HCT116 (cell line): ENCODE measurements at regions not wholly inside any gene's neighbourhood (a gene's known extent, or its start where the extent isn't known, plus 50 kb on each side); places are given as distances from the start of the nearest gene placed in this dataset.

Source experiments
- ATAC-seq: fragments of 200-7000 bp; cut with Tn5 transposase; 2 replicates; pipeline ENCODE4 v1.9.1; 2020; ENCODE audit warnings: mild to moderate bottlenecking, moderate library complexity
- BruUV-seq: library from RNA; stranded (reverse); fragments of 400-500 nt; replicated peaks from 2 replicates; lab custom pipeline; 2021; lab: Mats Ljungman, UMichigan
- CTCF ChIA-PET: fragments of 300-600 bp; sonication (Branson Sonifier 250); formaldehyde crosslinking; loops from one replicate; lab custom pipeline; 2021; ENCODE audit warnings: antibody characterized with exemption; lab: Charles Lee
- POLR2A ChIA-PET: fragments of 300-600, 350-600 bp; sonication (Branson Sonifier 250); formaldehyde crosslinking; loops from one replicate; lab custom pipeline; 2021; ENCODE audit warnings: antibody characterized with exemption; lab: Charles Lee
- RAD21 ChIA-PET, 2 experiments: fragments of 300-600 bp; sonication (Branson Sonifier 250); formaldehyde crosslinking; loops; one replicate each; lab custom pipeline; 2023; ENCODE audit warnings: low total read pairs in 2 of 2; ENCODE audit not compliant: uncharacterized antibody in 2 of 2, unreplicated experiment in 2 of 2, low non-redundant PET in 1 of 2; lab: Charles Lee
- DNase-seq: peaks from one replicate; pipeline ENCODE4 v3.0.0-alpha.2; 2010; ENCODE audit warnings: low read depth, low spot score
- H2AFZ ChIP-seq: fragments of 200-600 bp; shearing (Covaris generic), sonication (generic); 2 replicates; pipeline ENCODE4 v1.6.1; 2017; ENCODE audit warnings: low read depth, mixed run types, mixed read lengths, antibody characterized with exemption, low read length; ENCODE audit not compliant: poor library complexity, severe bottlenecking
- H3K27ac ChIP-seq: 2 replicates; pipeline ENCODE4 v1.5.1; 2012; ENCODE audit warnings: low read depth, low read length
- H3K27me3 ChIP-seq: fragments of 200-600 bp; sonication (generic); 2 replicates; pipeline ENCODE4 v1.6.1; 2016; ENCODE audit warnings: mixed run types, low read length, mixed read lengths; ENCODE audit not compliant: insufficient read depth
- H3K36me3 ChIP-seq, 2 experiments: fragments of 200-500 bp in 1 of 2; fragments of 200-600 bp in 1 of 2; sonication (Bioruptor generic) in 1 of 2; sonication (generic) in 1 of 2; 2 replicates each; pipeline versions ENCODE4 v1.5.1 to v1.6.1; 2014 to 2016; ENCODE audit warnings: low read length in 2 of 2, inconsistent platforms in 1 of 2, mixed read lengths in 1 of 2, mixed run types in 1 of 2; ENCODE audit not compliant: insufficient read depth in 2 of 2, control insufficient read depth in 1 of 2
- H3K4me1 ChIP-seq, 2 experiments: fragments of 200-600 bp in 1 of 2; sonication (generic) in 1 of 2; 2 replicates each; pipeline versions ENCODE4 v1.5.1 to v1.6.1; 2012 to 2017; ENCODE audit warnings: low read length in 2 of 2, inconsistent platforms in 1 of 2, mild to moderate bottlenecking in 1 of 2, mixed read lengths in 1 of 2, mixed run types in 1 of 2, moderate library complexity in 1 of 2; ENCODE audit not compliant: insufficient read depth in 2 of 2, control insufficient read depth in 1 of 2
- H3K4me2 ChIP-seq: fragments of 200-600 bp; sonication (generic); 2 replicates; pipeline ENCODE4 v1.6.1; 2017; ENCODE audit warnings: mixed run types, low read length, mixed read lengths
- H3K4me3 ChIP-seq, 2 experiments: fragments of 200-600 bp in 1 of 2; sonication (generic) in 1 of 2; replicated peaks in 1 of 2; 2 replicates each; pipeline ENCODE4 v1.5.1; 2011 to 2016; ENCODE audit warnings: low read length in 2 of 2, control low read depth in 1 of 2, low read depth in 1 of 2, mild to moderate bottlenecking in 1 of 2, mixed read lengths in 1 of 2, mixed run types in 1 of 2
- H3K79me2 ChIP-seq: fragments of 200-600 bp; sonication (generic); 2 replicates; pipeline ENCODE4 v1.6.1; 2017; ENCODE audit warnings: mild to moderate bottlenecking, mixed run types, low read length, moderate library complexity, mixed read lengths; ENCODE audit not compliant: insufficient read depth
- H3K9ac ChIP-seq: fragments of 200-600 bp; sonication (generic); 2 replicates; pipeline ENCODE4 v1.6.1; 2016; ENCODE audit warnings: low read length, mixed read lengths
- H3K9me2 ChIP-seq: fragments of 200-600 bp; sonication (generic), shearing (Covaris generic); 2 replicates; pipeline ENCODE4 v1.6.1; 2017; ENCODE audit warnings: mixed run types, mild to moderate bottlenecking, moderate library complexity; ENCODE audit not compliant: insufficient read depth
- H3K9me3 ChIP-seq, 2 experiments: fragments of 200-500 bp in 1 of 2; fragments of 200-600 bp in 1 of 2; sonication (Bioruptor generic) in 1 of 2; sonication (generic) in 1 of 2; 2 replicates each; pipeline ENCODE4 v1.6.1; 2014 to 2017; ENCODE audit warnings: low read length in 2 of 2, mixed read lengths in 2 of 2, inconsistent platforms in 1 of 2, low read depth in 1 of 2, mild to moderate bottlenecking in 1 of 2, mixed run types in 1 of 2, moderate library complexity in 1 of 2; ENCODE audit not compliant: control insufficient read depth in 1 of 2, insufficient read depth in 1 of 2
- H4K20me1 ChIP-seq: fragments of 200-600 bp; sonication (generic), shearing (Covaris generic); 2 replicates; pipeline ENCODE4 v1.6.1; 2017; ENCODE audit warnings: mixed run types, mild to moderate bottlenecking, moderate library complexity; ENCODE audit not compliant: insufficient read depth
- EGR1 ChIP-seq: IDR thresholded peaks from 2 replicates; pipeline ENCODE4 v1.6.1; 2012; ENCODE audit warnings: low read depth
- ELF1 ChIP-seq: IDR thresholded peaks from 2 replicates; pipeline ENCODE4 v1.6.1; 2012; ENCODE audit warnings: low read depth, borderline replicate concordance
- FOSL1 ChIP-seq: IDR thresholded peaks from 2 replicates; pipeline ENCODE4 v1.6.1; 2012; ENCODE audit warnings: low read depth
- YY1 ChIP-seq: IDR thresholded peaks from 2 replicates; pipeline ENCODE4 v1.6.1; 2011; ENCODE audit warnings: low read length, low read depth, moderate library complexity, mild to moderate bottlenecking; ENCODE audit not compliant: insufficient replicate concordance; ENCODE audit errors: extremely low read depth
- intact Hi-C: fragments of 100-400 bp; cut with micrococcal nuclease; formaldehyde crosslinking; loops from 2 replicates; pipeline ENCODE4 v1.10.0; 2022
- TF ChIP-seq, protein P1 (sequence below): IDR thresholded peaks from 2 replicates; pipeline ENCODE4 v1.6.1; 2012; ENCODE audit warnings: low read depth
- TF ChIP-seq, protein P2 (sequence below): IDR thresholded peaks from 2 replicates; pipeline ENCODE4 v1.6.1; 2012
- TF ChIP-seq, protein P3 (sequence below), 3 experiments: fragments of 200-600 bp in 1 of 3; sonication (generic) in 1 of 3; IDR thresholded peaks in 2 of 3; conservative IDR thresholded peaks in 1 of 3; 2 replicates each; pipeline ENCODE4 v1.5.1; 2012 to 2017; ENCODE audit warnings: low read depth in 2 of 3, low read length in 2 of 3, antibody characterized with exemption in 1 of 3, borderline replicate concordance in 1 of 3, control low read depth in 1 of 3, mild to moderate bottlenecking in 1 of 3, mixed read lengths in 1 of 3, mixed run types in 1 of 3, moderate library complexity in 1 of 3; ENCODE audit not compliant: insufficient read depth in 1 of 3
- TF ChIP-seq, protein P4 (sequence below): IDR thresholded peaks from 2 replicates; pipeline ENCODE4 v1.6.1; 2012

DNA sequence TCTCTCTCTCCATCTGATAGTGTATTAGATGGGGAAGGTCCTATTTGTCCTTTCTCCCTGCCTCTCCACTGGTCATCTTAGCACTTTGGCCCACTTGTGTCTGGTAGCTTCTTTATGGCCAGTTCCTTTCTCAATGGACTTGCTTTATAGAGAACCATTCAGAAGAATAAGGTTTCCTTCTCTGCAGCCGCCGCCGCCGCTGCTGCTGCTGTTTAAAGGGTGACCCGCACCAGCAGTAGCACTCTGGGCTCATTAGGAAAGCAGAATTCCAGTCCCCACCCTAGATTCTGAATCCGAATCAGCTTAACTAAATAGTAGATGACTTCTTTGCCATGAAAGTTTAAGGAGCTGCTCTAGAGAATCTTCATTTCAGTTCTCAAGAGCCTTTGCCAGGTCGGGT lies 490.2 kb downstream of the FOXO1 start:
- H3K9ac ChIP-seq: no peak overlapping the region
- H3K36me3 ChIP-seq: no peaks in the 10 kb centered on the region; a peak in 1 of 4 replicates
- no peaks in the 10 kb centered on the region for H3K27me3 ChIP-seq
- H3K9me3 ChIP-seq: no peaks in the 10 kb centered on the region
- H4K20me1 ChIP-seq: no peaks in the 10 kb centered on the region
- DNase-seq: no peak
- no peak overlapping the region for H3K4me3 ChIP-seq
- BruUV-seq: no TSS peak
- RAD21 ChIA-PET: no interaction called here
- no peak overlapping the region for H3K4me2 ChIP-seq
- no peak overlapping the region for H2AFZ ChIP-seq
- H3K9me2 ChIP-seq: no peaks in the 10 kb centered on the region; the same call in 1 of the 2 replicates
- intact Hi-C loops: no loop called here
- TF ChIP-seq FOSL1 (no peak), YY1 (no peak), ELF1 (no peak), EGR1 (no peak)
- TF ChIP-seq, protein P1, sequence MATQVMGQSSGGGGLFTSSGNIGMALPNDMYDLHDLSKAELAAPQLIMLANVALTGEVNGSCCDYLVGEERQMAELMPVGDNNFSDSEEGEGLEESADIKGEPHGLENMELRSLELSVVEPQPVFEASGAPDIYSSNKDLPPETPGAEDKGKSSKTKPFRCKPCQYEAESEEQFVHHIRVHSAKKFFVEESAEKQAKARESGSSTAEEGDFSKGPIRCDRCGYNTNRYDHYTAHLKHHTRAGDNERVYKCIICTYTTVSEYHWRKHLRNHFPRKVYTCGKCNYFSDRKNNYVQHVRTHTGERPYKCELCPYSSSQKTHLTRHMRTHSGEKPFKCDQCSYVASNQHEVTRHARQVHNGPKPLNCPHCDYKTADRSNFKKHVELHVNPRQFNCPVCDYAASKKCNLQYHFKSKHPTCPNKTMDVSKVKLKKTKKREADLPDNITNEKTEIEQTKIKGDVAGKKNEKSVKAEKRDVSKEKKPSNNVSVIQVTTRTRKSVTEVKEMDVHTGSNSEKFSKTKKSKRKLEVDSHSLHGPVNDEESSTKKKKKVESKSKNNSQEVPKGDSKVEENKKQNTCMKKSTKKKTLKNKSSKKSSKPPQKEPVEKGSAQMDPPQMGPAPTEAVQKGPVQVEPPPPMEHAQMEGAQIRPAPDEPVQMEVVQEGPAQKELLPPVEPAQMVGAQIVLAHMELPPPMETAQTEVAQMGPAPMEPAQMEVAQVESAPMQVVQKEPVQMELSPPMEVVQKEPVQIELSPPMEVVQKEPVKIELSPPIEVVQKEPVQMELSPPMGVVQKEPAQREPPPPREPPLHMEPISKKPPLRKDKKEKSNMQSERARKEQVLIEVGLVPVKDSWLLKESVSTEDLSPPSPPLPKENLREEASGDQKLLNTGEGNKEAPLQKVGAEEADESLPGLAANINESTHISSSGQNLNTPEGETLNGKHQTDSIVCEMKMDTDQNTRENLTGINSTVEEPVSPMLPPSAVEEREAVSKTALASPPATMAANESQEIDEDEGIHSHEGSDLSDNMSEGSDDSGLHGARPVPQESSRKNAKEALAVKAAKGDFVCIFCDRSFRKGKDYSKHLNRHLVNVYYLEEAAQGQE: no peak
- TF ChIP-seq, protein P2, sequence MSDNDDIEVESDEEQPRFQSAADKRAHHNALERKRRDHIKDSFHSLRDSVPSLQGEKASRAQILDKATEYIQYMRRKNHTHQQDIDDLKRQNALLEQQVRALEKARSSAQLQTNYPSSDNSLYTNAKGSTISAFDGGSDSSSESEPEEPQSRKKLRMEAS: no peak
- ATAC-seq: no peak
- H3K79me2 ChIP-seq: no peaks in the 10 kb centered on the region
- POLR2A ChIA-PET: no interaction called here
- CTCF ChIA-PET: no interaction called here
- H3K27ac ChIP-seq: no peak overlapping the region
- peaks cover 0 to 2% of the 10 kb centered on the region in 2 experiments; a peak in 2 of 4 replicates for H3K4me1 ChIP-seq

DNA sequence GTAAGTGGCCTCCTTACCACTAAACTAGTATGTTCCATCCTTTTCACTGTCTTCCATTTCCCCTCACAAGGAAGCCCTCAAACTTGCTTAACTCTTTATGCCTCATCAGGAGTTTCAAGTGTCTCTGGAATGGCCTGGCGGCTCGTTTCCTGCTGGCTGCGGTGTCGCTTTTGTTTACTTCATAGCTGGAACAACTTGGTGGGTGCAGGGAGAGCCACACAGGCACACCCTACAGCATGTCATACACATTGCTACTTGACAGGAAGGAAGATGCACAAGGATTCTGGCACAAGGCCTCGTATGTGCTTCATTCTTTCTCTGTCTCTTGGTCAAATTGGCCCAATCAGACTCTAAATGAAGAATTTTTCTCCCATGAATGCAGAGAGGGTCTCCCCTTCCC lies 488.3 kb downstream of the FOXO1 start:
- Histone ChIP-seq H2AFZ (no peak overlapping the region), H3K9ac (no peak overlapping the region), H3K79me2 (no peaks in the 10 kb centered on the region), H3K4me2 (no peak overlapping the region), H3K27ac (no peak overlapping the region), H3K9me2 (no peaks in the 10 kb centered on the region; the same call in 1 of the 2 replicates), H3K4me1 (no peaks in the 10 kb centered on the region), H3K36me3 (no peaks in the 10 kb centered on the region; a peak in 1 of 4 replicates), H3K4me3 (no peak overlapping the region), H3K9me3 (no peaks in the 10 kb centered on the region), H4K20me1 (no peaks in the 10 kb centered on the region), H3K27me3 (no peaks in the 10 kb centered on the region)
- ATAC-seq (no peak), DNase-seq (no peak)
- no TSS peak for BruUV-seq
- POLR2A ChIA-PET: no interaction called here
- intact Hi-C loops: no loop called here
- RAD21 ChIA-PET: interaction anchor here in 1 of 2 experiments (0.6 kb wide), 1 partner anchor 24 kb away, joined by 3 read pairs; no protein-coding TSS in a partner anchor
- CTCF ChIA-PET: no interaction called here
- TF ChIP-seq, protein P3, sequence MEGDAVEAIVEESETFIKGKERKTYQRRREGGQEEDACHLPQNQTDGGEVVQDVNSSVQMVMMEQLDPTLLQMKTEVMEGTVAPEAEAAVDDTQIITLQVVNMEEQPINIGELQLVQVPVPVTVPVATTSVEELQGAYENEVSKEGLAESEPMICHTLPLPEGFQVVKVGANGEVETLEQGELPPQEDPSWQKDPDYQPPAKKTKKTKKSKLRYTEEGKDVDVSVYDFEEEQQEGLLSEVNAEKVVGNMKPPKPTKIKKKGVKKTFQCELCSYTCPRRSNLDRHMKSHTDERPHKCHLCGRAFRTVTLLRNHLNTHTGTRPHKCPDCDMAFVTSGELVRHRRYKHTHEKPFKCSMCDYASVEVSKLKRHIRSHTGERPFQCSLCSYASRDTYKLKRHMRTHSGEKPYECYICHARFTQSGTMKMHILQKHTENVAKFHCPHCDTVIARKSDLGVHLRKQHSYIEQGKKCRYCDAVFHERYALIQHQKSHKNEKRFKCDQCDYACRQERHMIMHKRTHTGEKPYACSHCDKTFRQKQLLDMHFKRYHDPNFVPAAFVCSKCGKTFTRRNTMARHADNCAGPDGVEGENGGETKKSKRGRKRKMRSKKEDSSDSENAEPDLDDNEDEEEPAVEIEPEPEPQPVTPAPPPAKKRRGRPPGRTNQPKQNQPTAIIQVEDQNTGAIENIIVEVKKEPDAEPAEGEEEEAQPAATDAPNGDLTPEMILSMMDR (IDR thresholded peaks at IDR 0.05 in 2 of 3, conservative IDR thresholded peaks at IDR 0.05 in 1 of 3; ENCODE audit: borderline replicate concordance in 1 of 3, insufficient read depth in 1 of 3, low read depth in 2 of 3, low read length in 2 of 3): no peak
- TF ChIP-seq, protein P1: no peak
- TF ChIP-seq, protein P4, sequence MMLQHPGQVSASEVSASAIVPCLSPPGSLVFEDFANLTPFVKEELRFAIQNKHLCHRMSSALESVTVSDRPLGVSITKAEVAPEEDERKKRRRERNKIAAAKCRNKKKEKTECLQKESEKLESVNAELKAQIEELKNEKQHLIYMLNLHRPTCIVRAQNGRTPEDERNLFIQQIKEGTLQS: no peak
- TF ChIP-seq, protein P2: no peak
- TF ChIP-seq FOSL1: no peak
